ENCODE measurements at regions not wholly inside any gene's neighbourhood (a gene's known extent, or its start where the extent isn't known, plus 50 kb on each side); places are given as distances from the start of the nearest gene placed in this dataset.
"Not testable (repeated sequence)": the region's sequence is repeated elsewhere in the genome, so short reads cannot be mapped to it uniquely, and the experiment has no call there.

DNA sequence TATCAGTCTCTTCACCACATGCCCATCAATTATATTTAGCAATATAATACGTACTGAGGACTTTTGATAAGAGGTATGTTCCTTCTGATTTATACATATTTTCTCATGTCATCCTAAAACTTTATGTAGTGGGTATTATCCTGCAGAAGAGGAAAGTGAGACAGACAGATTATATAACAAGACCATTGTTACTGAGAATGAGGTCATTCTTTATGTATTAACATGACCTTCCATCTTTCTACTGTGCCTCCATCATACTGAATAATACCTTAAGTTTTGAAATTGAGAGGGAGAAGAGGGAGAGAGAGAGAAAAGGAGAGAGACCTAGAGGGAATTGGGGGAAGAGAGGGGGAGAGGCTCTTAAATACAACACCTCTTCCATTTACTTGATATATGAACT, 90.9 kb upstream of the CARMIL1 start:
- no peak for DNase-seq (ENCODE audit: low spot score)

DNA sequence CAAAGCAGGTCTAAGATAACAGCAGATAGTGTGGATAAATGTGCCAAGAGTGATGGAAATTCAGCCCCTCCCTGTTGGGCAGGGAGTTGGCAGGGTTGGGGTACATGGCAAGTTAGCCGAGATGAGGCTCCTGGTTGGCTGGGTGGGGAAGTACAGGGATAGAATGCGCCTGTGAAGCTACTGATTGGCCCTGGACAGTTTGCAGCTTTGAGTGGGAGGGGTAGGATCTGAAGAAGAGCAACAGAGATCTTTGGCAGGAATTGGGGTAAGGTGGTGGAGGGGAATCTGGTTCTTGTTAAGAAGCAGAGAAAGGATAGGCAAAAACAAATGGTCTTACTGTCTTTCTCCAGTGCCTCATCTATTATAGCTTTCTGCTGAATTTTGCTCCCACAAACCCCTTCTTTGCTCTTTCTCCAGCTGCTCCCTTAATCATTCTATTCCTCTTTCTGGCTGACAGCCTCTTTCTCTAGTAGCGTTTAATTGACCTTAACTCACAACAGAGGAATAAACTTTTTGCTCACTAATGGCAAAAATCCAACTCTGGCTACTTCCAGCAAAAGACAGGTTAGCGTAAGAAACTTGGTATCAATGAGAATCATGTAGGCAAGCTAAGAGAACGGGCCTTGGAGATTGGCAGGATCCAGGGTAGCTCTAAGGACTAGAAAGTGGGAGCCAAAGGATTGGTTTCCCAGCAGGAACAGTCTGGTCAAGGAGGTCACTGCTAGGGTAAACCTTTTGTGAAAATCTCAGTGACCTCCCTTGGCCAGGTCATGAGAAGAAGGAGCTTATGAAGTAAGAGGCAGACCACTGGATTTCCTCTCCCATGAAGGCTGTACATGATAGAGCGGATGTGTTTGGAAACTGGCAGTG, 86.3 kb upstream of the CARMIL1 start:
- DNase-seq (ENCODE audit: low spot score) = no peak

DNA sequence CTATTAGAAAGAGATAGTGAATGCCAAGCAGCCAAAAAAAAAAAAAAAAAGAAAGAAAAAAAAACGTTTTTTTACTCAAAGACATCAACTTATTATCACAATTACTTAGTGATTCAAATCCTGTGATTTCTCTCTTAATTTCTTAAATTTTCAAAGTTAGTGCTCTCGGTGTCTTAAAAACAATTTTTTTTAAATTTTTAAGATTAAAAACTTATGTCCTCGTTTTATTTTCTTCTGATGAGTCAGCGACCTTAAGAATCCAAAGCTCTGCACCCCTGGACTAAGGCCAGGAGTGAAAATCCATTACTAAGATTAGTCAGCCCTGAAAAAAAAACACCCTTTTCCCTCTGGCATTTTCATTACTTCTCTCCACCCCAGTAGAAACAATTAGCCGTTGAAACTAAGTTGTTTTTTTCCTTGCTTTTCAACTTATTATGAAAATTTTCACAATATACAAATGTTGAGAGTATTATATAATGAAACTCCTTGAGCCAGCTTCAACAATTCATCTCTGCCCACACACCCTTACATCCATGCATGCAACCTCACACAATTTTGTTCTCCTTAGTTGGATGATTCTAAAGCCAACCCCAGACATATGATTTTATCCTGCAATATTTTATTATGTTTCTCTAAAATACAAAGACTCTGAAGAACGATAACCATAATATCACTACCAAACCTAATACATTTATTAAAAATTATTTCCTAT, 85.6 kb upstream of the CARMIL1 start:
- peak; percentile 35 for DNase-seq (ENCODE audit: low spot score)

DNA sequence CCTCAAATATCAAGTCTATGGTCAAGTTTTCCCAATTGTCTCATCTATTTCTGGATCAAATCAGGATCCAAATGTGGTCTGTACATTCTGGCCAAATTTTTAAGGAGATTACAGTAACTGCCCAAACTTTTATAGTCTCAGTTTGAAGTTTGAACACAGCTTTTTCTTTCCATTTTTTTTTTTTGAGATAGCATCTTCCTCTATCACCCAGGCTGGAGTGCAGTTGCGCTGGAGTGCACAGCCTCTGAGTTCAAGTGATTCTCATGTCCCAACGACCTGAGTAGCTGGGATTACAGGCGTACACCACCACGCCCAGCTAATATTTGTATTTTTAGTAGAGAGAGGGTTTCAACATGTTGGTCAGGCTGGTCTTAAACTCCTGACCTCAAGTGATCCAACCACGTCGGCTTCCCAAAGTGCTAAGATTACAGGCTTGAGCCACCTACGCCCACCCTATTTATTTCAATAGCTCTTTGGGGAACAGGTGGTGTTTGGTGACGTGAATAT, 84.9 kb upstream of the CARMIL1 start:
- no peak for DNase-seq (ENCODE audit: low spot score)

DNA sequence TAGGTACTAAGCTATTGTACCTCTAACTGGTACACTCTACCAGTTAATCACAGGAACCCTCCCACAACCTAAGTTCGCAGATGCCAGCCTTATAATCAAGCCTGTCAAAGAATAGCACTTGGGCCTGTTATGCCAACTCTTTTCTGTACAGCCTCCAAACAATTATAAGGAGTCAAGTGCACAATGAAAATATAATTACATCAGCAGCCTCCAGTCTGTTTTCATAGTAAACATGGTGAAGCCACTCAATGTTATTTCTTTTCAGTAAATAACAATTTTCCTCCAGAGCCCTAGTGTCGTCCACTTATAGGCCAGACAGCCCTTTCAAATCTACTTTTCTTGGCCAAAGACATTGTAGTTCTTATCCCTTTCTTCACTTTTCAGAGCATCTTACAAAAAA, 82.7 kb upstream of the CARMIL1 start:
- no peak for DNase-seq (ENCODE audit: low spot score)

DNA sequence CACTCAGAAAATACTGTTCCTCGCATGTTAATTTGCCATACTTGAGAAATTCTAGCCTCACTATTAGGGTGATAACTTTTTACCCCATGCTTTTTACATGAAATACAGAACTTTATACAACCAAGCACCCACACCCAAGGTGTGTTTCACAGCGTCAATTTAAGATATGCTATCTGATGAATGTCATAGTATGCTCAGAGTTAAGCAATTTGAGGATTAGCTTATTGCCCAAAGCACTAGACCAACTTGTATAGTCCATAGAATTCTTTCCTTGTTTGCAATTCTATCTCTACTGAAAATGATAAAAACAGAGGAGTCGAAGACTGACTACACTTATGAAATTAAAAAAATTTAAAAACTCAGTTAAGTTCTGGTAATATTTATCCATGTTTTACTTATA, 82.1 kb upstream of the CARMIL1 start:
- no peak for DNase-seq (ENCODE audit: low spot score)

DNA sequence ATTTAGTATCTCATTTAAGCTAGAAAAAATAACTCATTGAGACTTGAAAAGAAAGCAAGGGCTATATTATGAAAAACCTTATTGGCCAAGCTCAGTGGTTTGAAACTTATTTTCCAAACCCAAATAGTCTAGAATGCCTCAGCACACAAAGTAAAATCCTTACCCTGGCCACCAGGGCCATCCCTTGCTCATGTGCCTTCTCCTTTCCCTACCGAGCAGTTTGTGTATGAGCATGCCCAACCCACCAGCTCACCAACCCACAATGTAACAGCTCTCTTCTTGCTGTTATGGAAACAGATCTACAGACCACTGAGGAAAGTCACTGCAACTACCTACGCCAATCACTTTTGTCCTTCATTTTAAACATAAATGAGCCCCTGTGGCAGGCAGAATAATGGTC, 79.6 kb upstream of the CARMIL1 start:
- no peak for DNase-seq (ENCODE audit: low spot score)

DNA sequence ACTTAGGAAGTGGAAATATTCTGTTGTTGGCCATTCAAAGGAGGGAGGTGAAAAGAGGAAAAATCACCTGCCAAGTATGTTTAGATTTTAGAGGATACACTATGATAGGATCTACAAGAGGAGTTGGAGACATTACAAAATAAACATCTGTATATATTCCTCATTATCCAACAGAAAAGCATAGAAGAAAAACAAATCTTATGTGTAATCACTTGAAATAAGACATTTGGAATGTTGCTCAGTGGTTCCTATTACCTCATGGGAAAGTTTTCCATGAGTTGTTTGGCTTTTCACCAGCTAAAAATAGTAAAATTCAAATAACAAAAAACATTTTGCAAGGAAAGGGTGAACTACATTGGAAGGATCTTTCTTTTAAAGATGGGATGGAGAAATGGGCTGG, 76.7 kb upstream of the CARMIL1 start:
- DNase-seq (ENCODE audit: low spot score) = no peak

DNA sequence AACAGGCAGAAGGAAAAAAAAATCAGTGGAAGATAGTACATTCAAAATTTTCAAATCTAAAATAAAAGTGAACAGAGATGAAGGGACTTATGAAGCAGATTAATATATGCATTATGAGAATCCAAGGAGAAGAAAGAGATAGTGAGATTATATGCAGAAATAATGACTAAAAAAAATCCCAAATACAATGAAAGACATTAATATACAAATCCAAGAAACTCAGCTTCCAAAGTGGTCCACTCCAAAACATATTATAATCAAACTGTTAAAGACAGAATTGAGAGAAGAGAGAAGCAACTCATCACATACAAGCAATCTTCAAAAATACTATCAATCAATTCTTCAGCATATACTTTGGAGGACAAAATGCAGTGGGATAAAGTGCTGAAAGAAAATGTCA, 73.5 kb upstream of the CARMIL1 start:
- no peak for DNase-seq (ENCODE audit: low spot score)

DNA sequence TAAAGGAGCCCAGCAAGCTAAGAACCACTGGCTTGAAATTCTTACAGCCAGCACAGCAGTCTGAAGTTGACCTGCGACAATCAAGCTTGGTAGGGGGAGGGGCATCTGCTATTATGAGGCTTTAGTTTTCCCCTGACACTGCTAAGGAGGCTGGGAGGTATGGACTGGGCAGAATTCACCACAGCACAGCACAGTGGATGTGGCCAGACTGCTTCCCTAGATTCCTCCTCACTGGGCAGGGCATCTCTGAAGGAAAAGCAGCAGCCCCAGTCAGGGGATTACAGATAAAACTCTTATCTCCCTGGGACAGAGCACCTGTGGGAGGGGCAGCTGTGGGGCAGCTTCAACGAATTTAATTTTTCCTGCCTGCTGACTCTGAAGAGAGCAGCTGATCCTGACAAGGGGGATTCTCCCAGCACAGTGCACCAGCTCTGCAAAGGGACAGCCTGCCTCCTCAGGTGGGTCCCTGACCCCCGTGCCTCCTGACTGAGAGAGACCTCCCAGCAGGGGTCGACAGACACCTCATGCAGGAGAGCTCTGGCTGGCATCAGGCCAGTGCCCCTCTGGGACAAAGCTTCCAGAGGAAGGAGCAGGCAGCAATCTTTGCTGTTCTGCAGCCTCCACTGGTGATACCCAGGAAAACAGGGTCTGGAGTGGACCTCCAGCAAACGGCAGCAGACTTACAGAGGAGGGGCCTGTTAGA, 71.6 kb upstream of the CARMIL1 start:
- not testable (repeated sequence) for DNase-seq (ENCODE audit: low spot score)

DNA sequence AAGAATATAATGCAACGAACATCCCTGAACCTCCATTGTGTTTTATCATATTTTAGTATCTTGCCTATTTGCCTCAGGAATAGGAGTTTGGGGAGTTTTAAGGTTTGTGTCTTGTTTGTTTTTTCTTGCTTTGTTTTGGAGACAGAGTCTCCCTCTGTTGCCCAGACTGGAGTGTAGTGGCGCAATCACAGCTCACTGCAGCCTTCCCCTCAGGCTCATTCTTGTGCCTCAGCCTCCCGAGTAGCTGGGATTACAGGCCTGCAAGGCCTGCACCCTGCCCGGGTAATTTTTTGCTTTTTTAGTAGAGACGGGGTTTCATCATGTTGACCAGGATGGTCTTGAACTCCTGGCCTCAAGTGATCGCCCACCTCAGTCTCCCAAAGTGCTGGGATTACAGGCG, 63.3 kb upstream of the CARMIL1 start:
- DNase-seq (ENCODE audit: low spot score) = no peak

DNA sequence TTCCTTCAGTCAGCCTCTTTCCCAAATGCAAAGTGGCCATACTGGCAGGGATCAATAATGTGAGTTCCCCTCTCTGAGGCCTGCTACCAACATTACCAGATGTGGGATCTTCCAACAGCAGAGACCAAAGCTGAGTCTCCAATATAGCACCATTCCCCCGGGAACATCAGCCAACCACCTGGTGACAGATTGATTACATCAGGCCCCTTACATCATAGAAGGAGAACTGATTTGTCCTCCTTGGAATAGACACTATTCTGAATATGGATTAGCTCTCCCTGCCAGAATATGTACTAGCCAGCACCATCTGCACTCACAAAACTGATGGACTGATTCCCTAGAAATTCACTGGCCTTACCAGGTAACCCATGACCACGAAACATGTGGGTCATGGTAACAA, 61.9 kb upstream of the CARMIL1 start:
- DNase-seq (ENCODE audit: low spot score) = no peak

DNA sequence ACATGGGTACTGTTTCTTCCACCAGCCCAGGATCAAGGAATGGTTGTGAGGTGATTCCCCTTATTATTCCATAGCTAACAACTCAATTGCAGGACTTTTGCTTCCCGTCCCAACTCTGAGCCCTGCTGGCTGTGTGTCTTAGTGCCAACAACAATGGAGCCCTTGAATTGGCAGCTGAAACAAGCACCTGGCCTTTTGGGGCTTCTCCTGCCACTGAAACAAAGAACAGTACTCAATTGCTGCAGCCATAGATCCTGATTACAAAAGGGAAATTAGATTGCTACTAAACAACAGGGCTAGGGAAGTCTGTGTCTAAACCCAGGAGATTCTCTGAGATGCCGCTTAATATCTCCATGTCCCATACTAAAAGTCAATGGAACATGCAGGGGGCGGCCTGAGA, 61.3 kb upstream of the CARMIL1 start:
- no peak for DNase-seq (ENCODE audit: low spot score)

DNA sequence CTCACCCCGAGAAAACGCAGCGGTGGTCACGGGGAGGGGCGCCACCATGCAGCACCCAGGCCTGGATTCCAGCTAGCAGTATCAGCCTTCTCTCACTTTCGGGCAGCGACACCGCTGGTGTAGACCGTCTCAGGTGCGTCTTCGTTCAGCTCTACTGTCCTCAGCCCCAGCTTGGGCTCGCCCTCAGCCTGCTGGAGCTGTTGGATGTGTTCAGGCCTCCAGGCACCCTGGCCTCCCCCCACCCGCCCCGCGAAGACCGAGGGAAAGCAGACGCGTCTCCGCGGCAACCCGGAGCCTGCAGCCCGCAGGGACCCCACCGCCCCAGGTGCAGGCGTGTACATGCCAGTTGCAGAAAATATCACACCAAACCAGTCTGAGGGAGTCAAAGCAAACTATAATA, 60.8 kb upstream of the CARMIL1 start:
- no peak for DNase-seq (ENCODE audit: low spot score)

DNA sequence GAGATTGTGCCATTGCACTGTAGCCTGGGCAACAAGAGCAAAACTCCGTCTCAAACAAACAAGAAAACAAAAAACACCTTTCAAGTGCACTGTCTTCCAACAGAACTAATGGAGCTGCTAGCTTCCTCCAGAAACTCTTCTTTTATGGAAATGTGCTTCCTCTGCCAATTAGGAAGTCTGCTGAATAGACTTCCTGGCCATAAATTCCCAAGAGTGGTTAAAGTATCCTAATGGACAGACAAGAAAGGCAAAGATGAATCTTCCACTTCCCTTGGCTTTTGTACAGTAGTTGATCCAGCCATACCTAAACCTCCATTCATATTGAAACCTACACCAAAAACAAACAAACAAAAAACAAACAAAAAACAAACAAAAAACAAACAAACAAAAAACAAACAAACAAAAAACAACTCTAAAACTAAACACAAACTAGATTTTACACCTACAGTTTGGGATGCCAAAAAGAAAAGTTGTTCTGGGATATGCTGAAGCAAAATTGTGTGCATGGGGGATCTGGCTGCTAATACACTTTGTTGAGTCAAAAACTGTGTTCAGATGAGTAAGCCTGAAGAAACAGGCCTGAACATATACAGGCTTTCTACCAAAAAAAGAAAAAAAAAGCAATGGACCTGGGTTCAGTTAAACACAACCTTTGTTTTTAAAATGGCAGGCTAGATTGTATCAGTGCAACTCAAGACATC, 59.8 kb upstream of the CARMIL1 start:
- DNase-seq (ENCODE audit: low spot score) = no peak

DNA sequence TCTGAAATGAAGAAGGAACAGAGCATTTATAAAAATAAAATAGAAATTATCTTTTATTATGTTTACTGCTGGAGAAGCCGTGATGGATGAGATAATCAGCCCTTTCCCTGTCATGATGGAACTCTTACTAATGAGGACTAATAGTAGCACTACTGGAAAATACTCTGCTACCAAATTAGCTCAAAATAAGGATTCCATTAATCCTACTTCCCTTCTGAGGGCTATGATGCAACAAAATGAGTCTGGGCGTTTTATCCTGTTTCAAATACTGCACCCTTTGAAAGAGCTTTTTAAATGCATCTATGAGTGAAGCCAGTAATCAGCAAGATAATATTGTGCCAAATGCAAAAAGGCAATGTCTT, 59.3 kb upstream of the CARMIL1 start:
- DNase-seq (ENCODE audit: low spot score) = no peak

DNA sequence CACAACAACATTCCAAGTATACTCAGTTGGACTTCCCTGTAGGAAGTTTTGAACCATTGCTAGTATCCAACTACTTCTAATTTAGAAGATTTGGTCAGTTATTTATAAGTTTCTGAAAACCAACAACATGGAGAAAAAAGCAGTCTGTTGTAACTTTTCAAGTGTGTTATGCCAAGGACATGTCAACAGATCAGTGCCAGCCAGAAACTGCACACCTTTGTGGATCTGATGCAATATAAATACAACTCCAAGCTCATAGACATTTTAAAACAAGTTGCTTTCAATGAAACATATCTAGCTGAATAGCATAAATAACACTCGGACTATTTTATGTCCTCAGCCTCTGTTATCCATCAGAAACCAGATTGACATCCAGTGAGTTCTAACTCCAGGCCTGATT, 58.3 kb upstream of the CARMIL1 start:
- DNase-seq (ENCODE audit: low spot score) = no peak

DNA sequence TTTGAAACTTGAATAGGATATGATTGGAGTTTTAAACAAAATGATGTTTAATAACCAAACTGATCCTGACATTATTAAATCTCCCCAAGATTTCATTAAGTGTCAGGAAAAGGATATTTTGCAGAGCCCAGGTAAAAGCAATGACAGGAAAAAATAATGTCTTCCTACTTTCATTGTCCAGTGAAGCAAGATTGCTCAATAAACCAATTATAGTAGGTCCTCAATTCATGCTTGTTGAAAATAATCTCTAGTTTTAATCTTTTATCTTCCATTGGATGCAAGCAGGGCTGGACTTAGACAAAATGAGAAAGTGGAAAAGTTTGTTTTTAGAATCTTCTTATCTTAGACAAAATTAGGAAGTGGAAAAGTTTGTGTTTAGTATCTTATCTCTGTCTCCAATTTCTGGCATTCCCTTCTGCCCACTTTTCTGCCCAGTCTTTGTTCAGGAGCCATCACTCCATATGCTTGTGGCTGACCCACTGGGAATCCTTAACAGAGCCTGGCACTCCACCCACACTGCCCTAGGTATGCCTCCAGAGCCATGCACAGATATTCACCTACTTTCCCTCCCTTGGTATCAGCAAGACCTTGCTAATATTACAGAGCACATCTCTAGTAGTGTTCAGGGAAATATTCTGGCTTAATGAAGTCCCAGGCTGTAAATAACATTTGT, 57.0 kb upstream of the CARMIL1 start:
- no peak for DNase-seq (ENCODE audit: low spot score)

DNA sequence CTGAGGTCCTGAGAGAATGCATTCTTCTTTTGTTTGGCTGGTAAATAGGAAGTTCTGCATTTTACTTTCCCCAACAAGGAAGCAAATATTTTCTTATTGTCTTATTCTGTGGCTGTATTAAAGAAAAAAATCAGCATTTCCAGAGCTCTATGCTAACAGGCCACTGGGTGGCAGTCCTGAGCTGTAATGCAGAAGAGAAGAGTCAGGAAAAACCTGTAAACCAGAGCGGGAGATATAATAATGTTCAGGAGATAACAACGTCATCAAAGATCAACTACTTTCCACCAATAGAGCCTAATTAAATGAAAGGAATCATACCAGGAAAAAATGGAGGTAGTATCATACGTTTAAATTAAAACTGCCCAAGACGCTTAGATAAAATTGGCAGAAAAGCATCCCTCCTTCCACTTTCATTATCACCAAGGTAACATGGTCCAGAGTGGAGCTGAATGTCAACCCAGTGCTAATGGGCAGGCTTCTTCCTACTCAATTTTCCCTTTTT, 55.6 kb upstream of the CARMIL1 start:
- DNase-seq (ENCODE audit: low spot score) = peak; percentile 72

DNA sequence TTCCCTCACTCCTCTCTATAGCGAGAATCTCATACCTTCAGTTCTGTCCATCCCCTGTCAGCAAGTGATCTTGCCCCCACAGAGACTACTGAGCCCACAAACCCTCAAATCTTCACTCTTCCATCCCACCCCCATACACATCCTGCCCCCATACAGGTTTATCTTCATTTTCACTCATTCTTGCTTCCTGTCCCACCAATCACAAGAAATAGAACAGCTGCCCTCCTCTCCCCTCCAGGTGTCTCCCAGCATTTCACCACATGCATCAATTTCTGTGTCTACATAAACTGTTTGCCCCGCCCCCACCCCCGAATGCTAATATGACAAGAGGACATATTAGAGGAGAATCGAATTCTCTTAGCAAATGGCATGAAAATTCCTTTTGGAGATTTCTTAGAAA, 54.9 kb upstream of the CARMIL1 start:
- no peak for DNase-seq (ENCODE audit: low spot score)

DNA sequence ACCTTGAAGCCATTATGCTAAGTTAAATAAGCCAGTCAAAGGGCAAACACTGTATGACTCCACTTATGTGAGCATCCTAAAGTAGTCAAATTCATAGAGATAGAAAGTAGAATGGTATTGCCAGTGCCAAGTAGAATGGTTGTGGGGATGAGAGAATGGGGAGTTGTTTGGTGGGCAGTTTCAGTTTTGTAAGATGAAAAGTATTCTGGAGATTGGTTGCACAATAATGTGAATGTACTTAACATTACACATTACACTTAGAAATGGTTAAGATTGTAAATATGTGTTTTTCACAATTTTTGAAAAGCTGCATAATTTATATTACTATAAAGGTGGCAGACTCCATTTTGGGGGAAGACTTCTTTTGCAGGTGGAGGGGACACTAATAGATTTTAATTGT, 51.3 kb upstream of the CARMIL1 start:
- no peak for DNase-seq (ENCODE audit: low spot score)
